ENCODE measurements at regions not wholly inside any gene's neighbourhood (a gene's known extent, or its start where the extent isn't known, plus 50 kb on each side); places are given as distances from the start of the nearest gene placed in this dataset.

DNA sequence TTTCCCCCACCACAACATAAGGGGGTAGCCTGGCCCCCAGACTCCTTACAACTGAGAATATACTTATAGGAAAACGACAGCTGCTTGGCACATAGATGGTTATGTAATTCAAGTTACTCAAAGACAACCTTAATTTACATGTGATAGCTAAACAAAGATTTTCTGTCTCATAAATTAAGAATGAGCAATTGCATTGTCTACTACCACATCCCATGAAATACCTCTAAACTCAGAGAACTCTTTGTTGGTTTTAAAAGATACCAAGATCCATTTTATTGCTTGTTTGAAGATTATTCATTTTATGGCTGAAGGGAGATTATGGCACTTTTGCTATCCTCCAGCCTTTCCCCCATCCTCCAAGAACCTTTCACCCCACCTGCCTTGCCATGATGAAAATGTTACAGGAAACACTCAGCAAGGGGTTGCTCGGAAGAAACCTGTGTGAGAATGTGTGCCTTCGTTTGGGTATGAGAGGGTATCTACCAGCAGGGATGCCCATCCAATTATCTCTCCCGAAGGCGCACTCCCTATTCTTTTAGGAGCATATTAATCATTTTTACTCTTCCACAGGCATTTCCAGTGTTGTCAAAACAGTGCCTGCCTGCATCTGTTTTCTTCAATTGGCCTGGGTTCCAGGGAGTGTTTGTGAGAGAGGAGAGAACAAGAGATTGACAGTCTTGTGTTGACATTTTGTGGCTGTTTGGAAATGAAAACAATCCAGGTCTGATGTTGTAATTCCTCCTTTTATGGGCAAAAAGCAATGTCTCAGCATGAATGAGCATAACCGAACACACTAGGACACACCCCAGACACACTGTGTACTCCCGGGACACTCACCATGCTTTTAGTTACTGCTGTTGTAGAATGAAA is 208.0 kb upstream of the ANKRD55 start:
- intact Hi-C loops (cut with DNase I), result no loop called here
- no peaks in the 10 kb centered on the region for H3K27me3 ChIP-seq
- peak in 2 of 4 donors; percentile 65 to 73 for ATAC-seq
- no peak overlapping the region for H3K4me3 ChIP-seq
- TF ChIP-seq, protein P1, sequence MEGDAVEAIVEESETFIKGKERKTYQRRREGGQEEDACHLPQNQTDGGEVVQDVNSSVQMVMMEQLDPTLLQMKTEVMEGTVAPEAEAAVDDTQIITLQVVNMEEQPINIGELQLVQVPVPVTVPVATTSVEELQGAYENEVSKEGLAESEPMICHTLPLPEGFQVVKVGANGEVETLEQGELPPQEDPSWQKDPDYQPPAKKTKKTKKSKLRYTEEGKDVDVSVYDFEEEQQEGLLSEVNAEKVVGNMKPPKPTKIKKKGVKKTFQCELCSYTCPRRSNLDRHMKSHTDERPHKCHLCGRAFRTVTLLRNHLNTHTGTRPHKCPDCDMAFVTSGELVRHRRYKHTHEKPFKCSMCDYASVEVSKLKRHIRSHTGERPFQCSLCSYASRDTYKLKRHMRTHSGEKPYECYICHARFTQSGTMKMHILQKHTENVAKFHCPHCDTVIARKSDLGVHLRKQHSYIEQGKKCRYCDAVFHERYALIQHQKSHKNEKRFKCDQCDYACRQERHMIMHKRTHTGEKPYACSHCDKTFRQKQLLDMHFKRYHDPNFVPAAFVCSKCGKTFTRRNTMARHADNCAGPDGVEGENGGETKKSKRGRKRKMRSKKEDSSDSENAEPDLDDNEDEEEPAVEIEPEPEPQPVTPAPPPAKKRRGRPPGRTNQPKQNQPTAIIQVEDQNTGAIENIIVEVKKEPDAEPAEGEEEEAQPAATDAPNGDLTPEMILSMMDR (IDR thresholded peaks at IDR 0.05), result no peak
- H3K4me1 ChIP-seq, result no peaks in the 10 kb centered on the region
- H3K27ac ChIP-seq, result no peak overlapping the region
- 72% methylated on average over 7 of the region's 7 CpGs for WGBS, 2 donors
- no peak for DNase-seq
- H3K9me3 ChIP-seq, result no peaks in the 10 kb centered on the region
- no peak for FAIRE-seq
- H3K36me3 ChIP-seq, result no peaks in the 10 kb centered on the region

DNA sequence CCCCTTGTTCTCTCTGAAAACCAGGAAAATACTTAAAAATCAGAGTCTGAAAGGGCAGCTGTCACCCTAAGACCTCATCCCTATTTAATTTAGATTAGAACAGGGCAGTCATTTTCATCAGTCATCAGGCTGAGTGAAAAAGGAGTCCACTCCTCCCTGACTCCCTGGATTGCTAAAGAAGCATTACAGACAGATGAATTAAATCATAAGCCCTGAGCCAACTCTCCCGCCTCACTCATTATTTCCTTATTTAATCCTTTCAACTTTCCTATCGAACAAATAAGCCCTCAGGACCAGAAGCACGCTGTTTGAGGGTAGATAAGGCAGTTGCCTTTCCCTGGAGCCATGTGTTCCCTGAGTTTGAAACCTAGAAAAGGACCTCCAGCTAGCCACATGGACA is 201.9 kb upstream of the ANKRD55 start:
- H3K9me3 ChIP-seq, result no peaks in the 10 kb centered on the region
- TF ChIP-seq, protein P1 (IDR thresholded peaks at IDR 0.05), result no peak
- H3K36me3 ChIP-seq, result no peaks in the 10 kb centered on the region
- no peaks in the 10 kb centered on the region for H3K27me3 ChIP-seq
- no peak overlapping the region for H3K4me3 ChIP-seq
- DNase-seq (no peak), ATAC-seq (no peak), FAIRE-seq (no peak)
- intact Hi-C loops (cut with DNase I), result no loop called here
- WGBS, 2 donors, result 62 to 68% methylated on average over 3 of the region's 3 CpGs
- H3K4me1 ChIP-seq, result no peaks in the 10 kb centered on the region
- no peak overlapping the region for H3K27ac ChIP-seq

DNA sequence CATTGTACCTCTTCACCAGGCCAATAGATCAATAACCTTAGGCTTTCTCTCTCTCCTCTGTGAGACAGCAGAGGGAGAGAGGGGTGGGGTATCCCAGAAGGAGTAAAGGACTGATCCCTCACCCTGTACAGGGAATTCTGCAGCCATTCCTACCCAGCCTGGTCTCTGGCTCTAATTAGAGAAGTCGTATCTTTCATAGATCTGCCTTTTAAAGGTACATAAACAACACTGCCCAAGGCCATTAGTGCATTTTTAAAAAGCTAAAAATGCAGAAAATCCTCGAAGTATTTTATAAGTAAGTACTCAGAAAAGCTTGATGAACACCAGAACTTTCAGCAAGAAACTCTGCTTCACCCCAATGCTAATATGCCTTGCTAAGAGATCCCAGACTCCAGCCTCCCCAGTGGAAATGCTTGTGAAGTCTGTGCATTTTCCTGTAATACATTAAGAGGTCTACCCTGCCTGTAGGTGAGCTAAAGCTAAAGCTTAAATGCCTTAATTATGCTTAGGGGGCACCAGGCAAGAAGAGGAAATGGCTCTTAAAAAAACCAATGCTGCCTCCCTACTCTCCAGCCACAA is 200.0 kb upstream of the ANKRD55 start:
- FAIRE-seq (no peak), ATAC-seq (no peak), DNase-seq (no peak)
- Histone ChIP-seq H3K36me3 (no peaks in the 10 kb centered on the region), H3K4me1 (no peaks in the 10 kb centered on the region), H3K27me3 (no peaks in the 10 kb centered on the region), H3K4me3 (no peak overlapping the region), H3K9me3 (no peaks in the 10 kb centered on the region), H3K27ac (no peak overlapping the region)
- 33 to 38% methylated on average over 2 of the region's 2 CpGs for WGBS, 2 donors
- intact Hi-C loops (cut with DNase I), result no loop called here
- TF ChIP-seq, protein P1 (IDR thresholded peaks at IDR 0.05), result no peak

DNA sequence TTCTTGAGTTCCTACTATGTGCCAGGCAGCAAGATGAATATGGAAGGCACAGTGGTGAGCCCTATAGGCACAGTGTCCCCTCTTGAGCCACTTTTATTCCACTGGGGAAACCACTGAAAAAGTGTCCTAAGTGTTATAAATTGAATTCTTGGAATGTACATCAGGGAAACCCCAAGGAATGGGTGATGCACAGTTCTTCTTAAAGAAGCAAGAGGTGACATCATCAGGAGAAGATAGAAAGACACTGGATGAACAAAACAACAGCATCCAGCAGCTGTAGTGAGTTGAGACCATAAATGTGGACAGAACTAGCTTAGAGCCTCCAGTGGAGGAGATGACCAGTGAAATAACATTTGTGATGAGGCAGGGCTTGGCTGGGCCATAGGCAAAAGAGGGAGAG is 199.2 kb upstream of the ANKRD55 start:
- ATAC-seq, result no peak
- intact Hi-C loops (cut with DNase I), result no loop called here
- no peak for DNase-seq
- Histone ChIP-seq H3K27me3 (no peaks in the 10 kb centered on the region), H3K4me1 (no peaks in the 10 kb centered on the region), H3K9me3 (no peaks in the 10 kb centered on the region), H3K36me3 (no peaks in the 10 kb centered on the region), H3K4me3 (no peak overlapping the region), H3K27ac (no peak overlapping the region)
- no peak for FAIRE-seq
- TF ChIP-seq, protein P1 (IDR thresholded peaks at IDR 0.05), result no peak

DNA sequence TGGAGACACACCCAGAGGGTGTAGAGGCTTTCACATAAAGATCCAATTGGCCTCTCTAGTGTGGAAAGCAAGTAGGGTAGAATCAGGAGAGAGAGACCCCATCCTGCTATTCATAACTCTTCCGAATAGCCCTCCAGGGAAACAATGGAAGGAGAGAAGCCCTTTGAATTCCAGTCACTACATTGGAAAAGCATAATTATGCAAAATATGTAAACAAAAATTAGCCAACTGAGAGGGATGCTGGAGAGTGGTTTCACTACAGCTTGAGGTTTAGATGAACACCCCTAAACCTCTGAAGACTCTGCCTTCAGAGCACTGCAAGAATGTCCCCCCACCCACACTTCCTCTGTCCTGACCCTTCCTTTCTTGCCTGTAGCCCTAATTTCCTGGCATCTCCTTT is 197.3 kb upstream of the ANKRD55 start:
- intact Hi-C loops (cut with DNase I), result no loop called here
- Histone ChIP-seq H3K9me3 (no peaks in the 10 kb centered on the region), H3K36me3 (no peaks in the 10 kb centered on the region), H3K27ac (no peak overlapping the region), H3K4me3 (no peak overlapping the region), H3K4me1 (no peaks in the 10 kb centered on the region), H3K27me3 (no peaks in the 10 kb centered on the region)
- no peak for DNase-seq
- 86 to 100% methylated on average over 1 of the region's 1 CpG for WGBS, 2 donors
- no peak for FAIRE-seq
- ATAC-seq, result no peak
- TF ChIP-seq, protein P1 (IDR thresholded peaks at IDR 0.05), result no peak
